ENCODE measurements at regions not wholly inside any gene's neighbourhood (a gene's known extent, or its start where the extent isn't known, plus 50 kb on each side); places are given as distances from the start of the nearest gene placed in this dataset.
"Not testable (repeated sequence)": the region's sequence is repeated elsewhere in the genome, so short reads cannot be mapped to it uniquely, and the experiment has no call there.

- no peak overlapping the region for H3K27ac ChIP-seq
- no peaks in the 10 kb centered on the region for H3K27me3 ChIP-seq
- no peak for DNase-seq
- no peaks in the 10 kb centered on the region for H3K4me1 ChIP-seq
- H3K9me3 ChIP-seq (replicated peaks): no peaks in the 10 kb centered on the region
- H3K4me3 ChIP-seq: no peak overlapping the region
- H3K36me3 ChIP-seq: no peaks in the 10 kb centered on the region
Observed at GRCh38 chr11:69215784-69216415, 60.2 kb downstream of the SMIM38 start.

- Histone ChIP-seq H3K9me3 (replicated peaks) (no peaks in the 10 kb centered on the region), H3K27ac (no peak overlapping the region), H3K27me3 (no peaks in the 10 kb centered on the region), H3K36me3 (no peaks in the 10 kb centered on the region), H3K4me3 (no peak overlapping the region), H3K4me1 (no peaks in the 10 kb centered on the region)
- no peak for DNase-seq
Observed at GRCh38 chr11:69216647-69217051, 60.9 kb downstream of the SMIM38 start.

GRCh38 chr11:69217276-69218105 lies 61.8 kb downstream of the SMIM38 start:
- no peaks in the 10 kb centered on the region for H3K27me3 ChIP-seq
- H3K27ac ChIP-seq: no peak overlapping the region
- DNase-seq: no peak
- no peaks in the 10 kb centered on the region for H3K9me3 ChIP-seq (replicated peaks)
- H3K36me3 ChIP-seq: no peaks in the 10 kb centered on the region
- H3K4me3 ChIP-seq: no peak overlapping the region
- H3K4me1 ChIP-seq: no peaks in the 10 kb centered on the region

GRCh38 chr11:69218271-69218682 lies 62.5 kb downstream of the SMIM38 start:
- Histone ChIP-seq H3K9me3 (replicated peaks) (no peaks in the 10 kb centered on the region), H3K27me3 (no peaks in the 10 kb centered on the region), H3K4me3 (no peak overlapping the region), H3K4me1 (no peaks in the 10 kb centered on the region), H3K36me3 (no peaks in the 10 kb centered on the region), H3K27ac (no peak overlapping the region)
- DNase-seq: peak in 1 of 2 experiments; percentile 46

GRCh38 chr11:69218946-69219720 lies 63.4 kb downstream of the SMIM38 start:
- Histone ChIP-seq H3K36me3 (no peaks in the 10 kb centered on the region), H3K4me1 (no peaks in the 10 kb centered on the region), H3K27me3 (no peaks in the 10 kb centered on the region), H3K27ac (no peak overlapping the region), H3K4me3 (no peak overlapping the region), H3K9me3 (replicated peaks) (no peaks in the 10 kb centered on the region)
- no peak for DNase-seq

GRCh38 chr11:69219991-69220390 lies 64.3 kb downstream of the SMIM38 start:
- Histone ChIP-seq H3K4me1 (no peaks in the 10 kb centered on the region), H3K9me3 (replicated peaks) (0 out of 2 replicates have a peak, but pooled peaks cover 1% of the 10 kb centered on the region), H3K27me3 (no peaks in the 10 kb centered on the region), H3K4me3 (no peak overlapping the region), H3K36me3 (no peaks in the 10 kb centered on the region), H3K27ac (no peak overlapping the region)
- DNase-seq: no peak

GRCh38 chr11:69220561-69221051 lies 64.9 kb downstream of the SMIM38 start:
- Histone ChIP-seq H3K27ac (no peak overlapping the region), H3K4me3 (no peak overlapping the region), H3K4me1 (no peaks in the 10 kb centered on the region), H3K9me3 (replicated peaks) (0 out of 2 replicates have a peak, but pooled peaks cover 5% of the 10 kb centered on the region), H3K36me3 (no peaks in the 10 kb centered on the region), H3K27me3 (no peaks in the 10 kb centered on the region)
- DNase-seq: no peak

- no peaks in the 10 kb centered on the region for H3K27me3 ChIP-seq
- no peak for DNase-seq
- H3K36me3 ChIP-seq: no peaks in the 10 kb centered on the region
- H3K4me3 ChIP-seq: no peak overlapping the region
- no peak overlapping the region for H3K27ac ChIP-seq
- 0 out of 2 replicates have a peak, but pooled peaks cover 5% of the 10 kb centered on the region for H3K9me3 ChIP-seq (replicated peaks)
- no peaks in the 10 kb centered on the region for H3K4me1 ChIP-seq
Observed at GRCh38 chr11:69221086-69221485, 65.4 kb downstream of the SMIM38 start.

GRCh38 chr11:69221636-69222035 lies 65.9 kb downstream of the SMIM38 start:
- H3K27ac ChIP-seq; H3K36me3 ChIP-seq; H3K9me3 ChIP-seq (replicated peaks); H3K4me1 ChIP-seq; DNase-seq; H3K4me3 ChIP-seq; H3K27me3 ChIP-seq: not testable (repeated sequence)

- DNase-seq: no peak
- no peaks in the 10 kb centered on the region for H3K36me3 ChIP-seq
- H3K9me3 ChIP-seq (replicated peaks): 0 out of 2 replicates have a peak, but pooled peaks cover 5% of the 10 kb centered on the region
- H3K27ac ChIP-seq: no peak overlapping the region
- no peaks in the 10 kb centered on the region for H3K4me1 ChIP-seq
- no peak overlapping the region for H3K4me3 ChIP-seq
- H3K27me3 ChIP-seq: no peaks in the 10 kb centered on the region
Observed at GRCh38 chr11:69227271-69227670, 66.7 kb upstream of the MYEOV start.

- Histone ChIP-seq H3K27me3 (no peaks in the 10 kb centered on the region), H3K4me3 (no peak overlapping the region), H3K4me1 (no peaks in the 10 kb centered on the region), H3K9me3 (replicated peaks) (0 out of 2 replicates have a peak, but pooled peaks cover 5% of the 10 kb centered on the region), H3K36me3 (no peaks in the 10 kb centered on the region), H3K27ac (no peak overlapping the region)
- no peak for DNase-seq
Observed at GRCh38 chr11:69229511-69229910, 64.4 kb upstream of the MYEOV start.

- Histone ChIP-seq H3K27ac (no peak overlapping the region), H3K9me3 (replicated peaks) (no peaks in the 10 kb centered on the region), H3K4me1 (no peaks in the 10 kb centered on the region), H3K27me3 (no peaks in the 10 kb centered on the region), H3K4me3 (no peak overlapping the region), H3K36me3 (no peaks in the 10 kb centered on the region)
- DNase-seq: peak; percentile 70 to 75
Observed at GRCh38 chr11:69230856-69231425, 63.0 kb upstream of the MYEOV start.

GRCh38 chr11:69231466-69232018 lies 62.4 kb upstream of the MYEOV start:
- no peaks in the 10 kb centered on the region for H3K36me3 ChIP-seq
- no peaks in the 10 kb centered on the region; the same call in 1 of the 2 replicates for H3K27me3 ChIP-seq
- H3K9me3 ChIP-seq (replicated peaks): no peaks in the 10 kb centered on the region
- DNase-seq: no peak
- no peak overlapping the region for H3K4me3 ChIP-seq
- H3K27ac ChIP-seq: no peak overlapping the region
- H3K4me1 ChIP-seq: no peaks in the 10 kb centered on the region
